ENCODE measurements at regions not wholly inside any gene's neighbourhood (a gene's known extent, or its start where the extent isn't known, plus 50 kb on each side); places are given as distances from the start of the nearest gene placed in this dataset.

DNA sequence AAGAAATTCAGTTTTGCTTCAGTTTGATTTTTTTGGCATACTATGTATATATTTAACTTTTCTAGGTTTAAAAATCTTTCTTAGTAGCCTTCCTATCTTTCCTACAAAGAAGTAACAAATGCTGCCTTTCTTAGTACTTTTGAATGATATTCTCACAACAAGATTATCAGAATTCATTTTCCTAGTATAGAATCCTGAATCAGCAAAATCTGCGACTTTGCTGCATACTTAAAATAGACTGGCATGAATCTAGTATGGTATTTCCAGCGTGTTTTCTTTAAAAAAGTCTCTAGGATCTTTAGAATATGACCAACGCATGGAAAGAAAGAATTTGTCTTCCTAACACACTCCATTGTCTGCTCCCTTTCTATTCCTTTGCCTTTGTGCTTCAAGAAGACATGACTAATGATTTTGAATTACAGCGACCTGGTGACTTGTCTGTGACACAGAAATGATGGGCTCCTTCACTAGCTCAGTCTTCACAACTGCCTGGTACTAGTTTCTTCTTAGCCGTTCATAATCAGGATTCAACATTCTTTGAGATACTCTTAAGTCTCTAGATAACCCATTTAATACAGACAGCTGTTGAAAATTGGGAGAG is 349.8 kb downstream of the PPARGC1A start:
- no peak for DNase-seq (ENCODE audit: low spot score)

DNA sequence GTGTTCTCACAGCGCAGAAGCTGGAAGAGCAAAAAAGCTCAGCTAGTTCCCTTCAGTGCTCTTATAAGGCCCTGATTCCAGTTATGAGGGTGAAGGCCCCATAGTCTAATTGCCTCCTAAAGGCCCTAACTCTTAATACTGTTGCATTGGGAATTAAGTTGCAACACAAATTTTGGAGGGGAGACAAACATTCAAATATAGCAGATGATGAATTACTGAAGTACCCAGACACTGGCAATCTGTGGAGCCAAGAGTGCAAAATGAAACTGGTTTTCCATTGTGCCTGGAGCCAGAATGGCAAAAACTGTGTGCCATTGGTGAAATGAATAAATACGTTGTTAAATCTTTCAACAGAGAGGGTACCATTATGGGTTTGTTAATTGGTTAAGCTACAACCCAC is 356.0 kb downstream of the PPARGC1A start:
- DNase-seq (ENCODE audit: low spot score), result no peak

DNA sequence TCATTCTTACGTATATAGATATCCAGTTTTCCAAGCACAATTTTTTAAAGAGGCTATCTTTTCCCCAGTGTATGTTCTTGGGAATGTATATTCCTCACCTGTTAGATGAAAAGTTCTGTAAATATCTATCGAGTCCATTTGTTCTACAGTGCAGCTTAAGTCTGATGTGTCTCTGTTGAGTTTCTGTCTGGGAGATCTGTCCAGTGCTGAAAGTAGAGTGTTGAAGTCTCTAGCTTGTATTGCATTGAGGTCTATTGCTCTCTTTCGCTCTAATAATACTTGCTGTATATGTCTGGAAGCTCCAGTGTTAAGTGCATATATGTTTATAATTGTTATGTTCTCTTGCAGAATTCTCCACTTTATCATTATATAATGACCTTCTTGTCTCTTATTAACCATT is 373.1 kb downstream of the PPARGC1A start:
- DNase-seq (ENCODE audit: low spot score), result no peak

DNA sequence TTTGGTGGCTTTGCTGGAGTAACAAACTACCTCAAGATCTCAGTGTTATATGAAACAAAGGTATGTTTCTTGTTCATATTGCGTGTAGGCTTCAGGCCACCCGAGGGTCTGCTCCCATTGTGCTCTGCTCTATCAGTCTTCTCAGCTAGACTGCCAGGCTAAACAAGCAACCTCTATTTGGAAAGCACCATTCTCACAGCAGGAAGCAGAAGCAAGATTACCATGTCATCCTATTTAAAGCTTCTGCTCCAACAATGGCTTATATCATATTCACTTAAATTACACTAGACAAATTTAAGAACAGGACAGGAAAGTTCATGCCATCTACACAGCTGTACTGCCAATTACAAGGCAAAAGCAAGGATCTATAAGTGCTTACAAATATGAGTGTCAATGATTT is 385.8 kb downstream of the PPARGC1A start:
- DNase-seq (ENCODE audit: low spot score), result no peak

DNA sequence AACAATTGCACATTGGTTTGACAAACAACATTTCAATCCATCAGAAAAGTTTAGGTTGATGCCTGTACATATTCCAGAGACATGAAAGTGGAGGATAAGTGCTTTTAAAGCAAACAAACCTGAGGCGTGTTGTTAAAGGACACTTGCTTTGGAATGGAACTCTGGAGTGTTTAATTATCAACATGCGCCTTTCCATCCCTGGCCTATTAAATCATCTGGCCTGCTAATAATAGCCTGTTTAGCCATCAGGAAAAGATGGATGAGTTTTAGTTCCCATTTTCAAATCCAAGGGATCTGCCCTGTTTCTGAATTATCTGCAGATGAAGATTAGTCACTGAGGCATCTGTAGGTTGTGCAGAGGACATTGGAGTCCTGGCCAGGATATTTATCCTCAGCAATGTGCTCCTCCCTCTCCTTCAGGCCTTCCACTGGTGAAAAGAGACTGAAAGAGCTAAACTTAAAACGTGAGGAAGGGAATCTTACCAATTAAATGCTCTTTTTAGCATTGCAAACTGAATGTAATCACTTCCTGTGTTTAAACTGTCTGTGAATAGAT is 388.9 kb downstream of the PPARGC1A start:
- DNase-seq (ENCODE audit: low spot score), result no peak

DNA sequence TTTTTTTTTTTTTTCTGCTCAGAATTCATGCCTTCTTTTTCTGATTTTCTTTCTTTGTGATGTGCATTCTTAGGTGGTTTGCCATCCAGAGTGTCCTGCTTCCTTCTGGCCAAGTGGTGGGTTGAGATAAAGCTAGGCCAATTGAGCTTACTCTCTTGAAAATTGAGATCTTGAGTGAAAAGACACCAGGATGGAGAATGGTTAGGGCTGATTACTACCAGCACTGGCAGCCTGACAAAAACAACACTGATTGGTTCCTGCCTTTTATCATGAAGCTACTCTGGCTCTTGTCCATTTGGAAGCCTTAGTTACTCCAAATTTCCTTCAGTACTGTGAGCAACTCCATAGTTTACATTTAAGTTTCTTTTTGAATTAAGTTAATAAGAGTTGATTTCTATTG is 404.0 kb downstream of the PPARGC1A start:
- DNase-seq (ENCODE audit: low spot score), result no peak

DNA sequence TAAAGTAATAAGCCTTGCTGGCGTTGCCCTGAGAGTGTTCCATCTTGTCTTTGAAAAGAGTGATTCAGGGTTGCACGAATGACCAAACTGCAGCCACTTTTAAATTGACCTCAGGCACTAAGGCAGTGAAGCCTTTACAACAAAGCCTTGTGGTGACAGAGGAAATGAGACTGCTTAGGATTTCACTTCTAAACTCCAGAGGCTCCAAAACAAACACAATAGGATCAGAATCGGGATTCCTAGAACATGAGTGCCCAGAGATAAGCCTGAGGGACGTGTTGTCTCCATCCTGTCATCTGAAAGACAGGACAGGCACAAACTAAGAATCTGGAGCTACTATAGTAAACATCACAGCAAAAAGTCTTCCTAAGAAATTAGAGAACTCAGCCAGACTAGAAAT is 405.2 kb downstream of the PPARGC1A start:
- DNase-seq (ENCODE audit: low spot score), result no peak

DNA sequence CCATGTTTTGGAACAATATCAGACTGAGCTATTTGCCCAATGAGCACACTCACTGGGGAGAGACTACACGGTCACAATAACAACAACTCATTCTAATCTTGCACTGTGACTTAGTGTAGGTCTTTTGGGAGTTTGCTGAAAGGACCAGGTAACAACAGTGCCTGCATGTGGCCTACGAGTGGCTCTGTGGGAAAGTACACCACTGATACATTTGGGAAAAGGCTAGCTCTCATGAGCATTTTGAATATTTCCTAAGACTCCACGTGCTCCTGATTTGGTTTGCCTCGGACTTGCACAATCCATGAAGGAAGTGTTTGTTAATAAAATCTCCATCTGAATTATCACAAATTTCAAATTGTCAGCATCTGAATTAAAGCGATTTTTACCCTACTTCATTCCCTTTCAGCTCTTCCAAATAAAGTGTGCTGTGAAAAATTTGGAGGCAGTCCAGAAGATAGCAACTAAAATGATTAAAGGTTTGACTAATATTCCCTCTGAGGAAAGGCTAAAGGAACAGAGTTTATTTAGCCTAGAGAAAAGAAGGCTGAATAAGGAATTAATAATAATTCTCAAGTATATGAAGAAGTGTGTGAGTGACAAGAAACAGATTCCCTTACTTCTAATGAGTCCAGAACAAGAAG is 406.4 kb downstream of the PPARGC1A start:
- DNase-seq (ENCODE audit: low spot score), result no peak

DNA sequence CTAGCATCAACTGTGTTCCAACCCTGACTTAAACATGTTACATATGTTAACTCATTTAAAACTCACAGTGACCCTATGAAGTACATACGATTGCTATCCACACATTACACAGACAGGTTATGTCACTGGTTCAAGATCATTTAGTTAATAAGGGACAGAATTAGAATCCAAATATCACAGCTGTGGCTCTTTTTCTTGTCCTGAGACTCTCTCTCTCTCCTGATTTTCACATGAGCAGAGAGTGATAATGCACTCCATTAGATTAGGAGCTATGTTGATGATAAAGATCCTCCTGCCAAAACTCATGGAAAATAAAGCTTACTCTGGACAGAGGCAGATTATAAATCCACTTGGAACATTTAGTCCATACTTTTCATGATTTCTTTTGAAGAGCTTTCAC is 408.3 kb downstream of the PPARGC1A start:
- DNase-seq (ENCODE audit: low spot score), result no peak

DNA sequence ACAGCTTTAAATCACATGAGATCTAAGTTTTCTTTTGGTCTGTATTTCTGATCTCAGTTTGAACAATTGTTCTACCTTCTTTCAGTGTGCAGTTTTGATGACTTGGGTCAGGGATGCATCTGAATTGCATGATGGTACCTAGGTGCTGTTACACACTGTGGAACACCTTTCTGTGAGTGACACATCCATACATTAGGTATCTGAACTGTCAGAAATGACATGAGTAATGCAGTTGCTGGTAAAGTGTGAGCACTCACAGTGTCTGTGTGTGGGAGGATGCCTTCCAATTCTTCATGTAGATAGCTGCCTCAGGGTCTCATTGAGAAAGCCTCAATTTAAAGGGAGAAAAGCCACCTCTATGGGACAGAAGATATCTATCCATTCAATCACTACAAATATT is 411.9 kb downstream of the PPARGC1A start:
- DNase-seq (ENCODE audit: low spot score), result no peak

DNA sequence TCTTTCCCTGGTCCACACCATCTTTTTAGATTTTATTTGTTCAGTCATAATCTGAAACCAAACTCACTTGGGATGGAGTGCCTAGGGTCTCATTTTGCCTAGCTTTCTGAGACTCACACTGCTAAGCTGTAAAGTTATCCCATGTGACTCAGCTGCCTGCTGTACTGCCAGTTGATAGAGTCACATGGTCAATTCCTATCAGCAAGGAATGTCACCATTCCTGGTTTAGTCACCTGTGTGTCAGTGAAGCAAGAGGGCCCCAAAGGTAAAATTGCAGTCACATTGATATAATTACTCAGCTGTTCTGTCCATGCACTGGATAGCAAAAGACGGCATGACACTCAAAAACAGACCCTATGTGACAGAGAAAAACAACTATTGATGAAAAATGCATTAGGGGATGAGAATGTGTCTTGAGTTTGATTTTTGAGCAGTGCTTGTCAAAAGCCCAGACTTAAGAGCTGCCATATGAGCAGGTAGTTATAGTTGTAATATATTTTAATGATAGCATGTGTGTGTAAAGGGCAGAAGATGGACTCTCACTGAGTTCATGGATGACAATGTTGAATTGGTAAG is 413.2 kb downstream of the PPARGC1A start:
- no peak for DNase-seq (ENCODE audit: low spot score)

DNA sequence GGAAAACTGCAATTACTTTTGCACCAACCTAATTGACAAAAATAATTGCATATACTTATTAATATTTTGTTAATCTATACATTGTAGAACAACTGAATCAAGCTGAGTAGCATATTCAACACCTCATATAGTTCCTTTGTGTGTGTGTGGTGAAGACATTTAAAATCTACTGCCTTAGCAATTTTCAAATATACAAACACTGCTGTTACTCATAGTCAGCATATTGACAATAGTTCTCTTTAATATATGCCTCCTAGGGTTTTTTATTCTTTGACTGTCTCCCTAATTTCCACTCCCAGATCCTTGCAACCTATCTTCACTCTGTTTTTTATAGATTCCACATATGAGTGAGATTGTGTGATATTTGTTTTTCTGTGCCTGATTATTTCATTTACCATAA is 426.8 kb downstream of the PPARGC1A start:
- DNase-seq (ENCODE audit: low spot score), result no peak

DNA sequence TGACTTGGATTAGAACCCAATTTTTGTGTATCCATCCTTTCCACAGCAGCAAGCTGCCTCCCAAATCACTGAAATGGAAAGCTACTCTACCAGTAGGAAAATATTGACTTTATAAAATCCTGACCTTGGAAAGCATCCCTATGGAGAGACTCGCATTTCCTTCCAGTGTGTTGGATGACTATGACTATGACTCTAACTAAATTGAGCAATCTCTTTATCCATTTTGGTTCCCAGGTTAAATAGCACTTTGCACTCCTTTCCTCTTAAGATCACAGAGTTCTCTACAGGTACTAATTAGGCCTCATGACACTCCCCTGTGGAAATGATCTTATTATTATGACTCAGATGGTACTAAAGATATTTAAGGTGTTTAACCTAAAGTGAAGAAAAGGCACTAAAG is 431.8 kb downstream of the PPARGC1A start:
- DNase-seq (ENCODE audit: low spot score), result no peak

DNA sequence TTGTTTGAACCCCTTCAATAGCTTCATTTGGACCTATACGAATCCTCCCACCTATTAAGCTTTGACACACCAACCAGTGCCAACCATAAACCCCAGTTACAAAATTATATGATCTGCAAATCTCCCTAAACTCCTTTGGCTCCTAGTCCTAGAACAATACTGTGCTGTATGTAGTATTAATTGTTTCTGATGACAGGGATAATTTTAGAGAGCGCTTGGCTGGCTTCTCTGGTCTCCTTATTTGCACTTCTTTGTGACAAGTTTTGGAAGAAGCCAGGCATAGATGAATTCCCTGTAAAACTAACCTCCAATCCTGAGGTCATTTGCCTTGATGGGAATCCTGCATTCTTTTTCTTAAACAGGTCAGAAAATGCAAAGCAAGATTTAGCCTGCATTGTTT is 433.0 kb downstream of the PPARGC1A start:
- DNase-seq (ENCODE audit: low spot score), result no peak

DNA sequence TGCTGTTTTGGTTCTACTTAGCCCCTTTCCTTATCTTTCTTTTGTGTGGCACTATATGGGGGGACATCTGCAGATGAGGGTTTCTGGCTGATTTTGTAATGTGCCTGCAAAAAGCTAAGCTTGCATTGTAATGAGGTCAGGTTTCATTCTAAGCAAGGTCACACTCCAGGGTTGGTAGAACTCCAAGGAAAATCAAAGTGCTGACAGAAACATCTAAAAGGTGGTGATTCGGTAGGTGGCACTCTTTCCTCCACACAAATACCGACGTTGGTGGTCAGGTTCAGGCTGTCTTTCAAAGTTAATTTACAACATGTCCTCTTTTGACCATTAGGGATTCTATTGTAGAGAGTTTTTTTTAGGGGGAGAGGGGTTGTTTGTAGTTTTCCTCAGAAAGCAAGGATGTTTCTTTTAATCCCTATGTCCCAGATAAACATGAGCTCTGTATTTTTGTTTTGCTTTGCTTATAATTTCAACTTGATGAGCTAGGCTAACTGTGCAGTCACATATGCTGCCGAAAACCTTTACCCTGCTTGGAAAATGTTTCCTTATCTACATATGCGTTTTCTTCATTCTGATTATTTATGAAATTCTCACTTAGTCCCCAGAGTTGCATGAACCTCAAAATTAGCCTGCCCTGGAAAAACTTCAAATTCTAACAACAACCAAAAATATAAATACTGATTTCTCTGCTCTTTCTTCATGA is 434.2 kb downstream of the PPARGC1A start:
- DNase-seq (ENCODE audit: low spot score), result no peak

DNA sequence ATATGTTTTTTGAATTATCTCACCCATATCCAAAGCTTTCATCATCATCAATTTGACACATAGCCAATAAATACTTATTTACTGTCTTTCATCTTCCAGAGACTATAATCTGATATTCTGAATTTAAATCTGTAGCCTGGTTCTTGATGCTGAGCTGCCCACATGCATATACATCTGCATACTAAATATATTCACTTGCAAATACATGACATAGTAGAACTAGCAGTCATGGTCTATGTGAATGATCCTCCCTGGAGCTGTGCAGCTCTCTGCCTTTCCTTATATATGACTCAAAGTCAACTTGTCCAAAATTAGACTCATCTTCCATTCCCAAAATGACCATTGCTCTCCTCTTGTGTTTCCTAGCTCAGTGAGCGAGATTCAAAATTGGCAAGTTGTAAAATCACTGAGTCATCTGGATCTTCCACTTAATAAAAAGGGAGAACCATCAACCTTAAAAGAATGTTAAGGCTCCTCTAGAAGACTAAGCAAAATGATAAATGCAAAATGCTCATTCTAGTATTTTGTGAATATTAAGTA is 448.2 kb downstream of the PPARGC1A start:
- DNase-seq (ENCODE audit: low spot score), result no peak

DNA sequence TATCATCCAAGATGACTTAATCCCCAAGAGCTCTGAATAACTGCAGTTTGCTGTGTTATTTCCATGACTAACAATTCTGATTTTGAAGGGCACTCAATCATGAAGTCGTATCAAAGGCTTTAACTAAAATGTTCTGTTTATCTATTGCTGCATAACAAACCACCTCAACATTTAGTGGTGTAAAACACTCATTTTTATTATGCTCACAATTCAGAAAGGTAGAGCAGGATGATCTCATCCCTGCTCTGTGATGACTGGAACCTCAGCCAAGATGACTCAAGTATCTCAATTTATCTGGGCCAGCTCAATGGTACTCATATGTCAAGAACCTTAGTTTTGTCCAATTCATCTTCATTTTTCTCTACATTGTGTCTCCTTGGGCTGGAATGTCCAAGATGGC is 451.1 kb downstream of the PPARGC1A start:
- DNase-seq (ENCODE audit: low spot score), result no peak

DNA sequence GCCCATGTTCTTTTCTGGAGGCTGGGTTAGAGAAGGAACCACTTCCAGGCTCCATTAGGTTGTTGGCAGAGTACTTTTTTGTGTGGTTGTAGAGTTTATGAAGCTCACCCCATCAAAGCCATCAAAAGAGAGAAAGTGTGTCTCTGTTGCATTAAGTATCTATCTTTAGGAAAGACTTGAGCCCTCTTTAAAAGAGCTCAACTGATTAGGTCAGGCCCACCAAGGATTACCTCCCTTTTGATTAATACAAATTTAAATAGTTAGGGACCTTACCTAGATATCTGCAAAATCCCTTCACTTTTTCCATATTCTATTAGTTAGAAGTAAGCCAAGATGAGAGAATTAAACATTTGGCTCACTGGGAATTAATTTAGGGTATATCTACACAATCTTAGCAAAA is 460.4 kb downstream of the PPARGC1A start:
- no peak for DNase-seq (ENCODE audit: low spot score)

DNA sequence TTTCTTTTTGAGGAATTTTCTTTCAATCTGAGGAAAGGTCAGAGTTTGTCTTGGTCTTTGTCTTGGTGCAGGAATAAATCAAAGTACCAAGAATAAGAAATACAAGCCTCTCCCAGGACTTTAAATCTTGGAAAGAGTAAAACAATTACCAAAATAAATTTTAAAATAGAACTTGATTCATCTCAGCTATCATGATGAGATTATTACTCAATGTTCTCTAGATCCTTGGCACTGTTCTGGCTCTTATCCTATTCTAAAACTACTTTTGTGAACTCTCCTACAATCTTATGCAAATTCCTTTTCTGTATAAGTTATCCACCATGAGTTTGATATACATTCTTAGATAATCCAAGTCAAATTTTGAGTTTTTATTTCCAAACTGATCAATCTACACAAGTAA is 464.3 kb downstream of the PPARGC1A start:
- DNase-seq (ENCODE audit: low spot score), result no peak

DNA sequence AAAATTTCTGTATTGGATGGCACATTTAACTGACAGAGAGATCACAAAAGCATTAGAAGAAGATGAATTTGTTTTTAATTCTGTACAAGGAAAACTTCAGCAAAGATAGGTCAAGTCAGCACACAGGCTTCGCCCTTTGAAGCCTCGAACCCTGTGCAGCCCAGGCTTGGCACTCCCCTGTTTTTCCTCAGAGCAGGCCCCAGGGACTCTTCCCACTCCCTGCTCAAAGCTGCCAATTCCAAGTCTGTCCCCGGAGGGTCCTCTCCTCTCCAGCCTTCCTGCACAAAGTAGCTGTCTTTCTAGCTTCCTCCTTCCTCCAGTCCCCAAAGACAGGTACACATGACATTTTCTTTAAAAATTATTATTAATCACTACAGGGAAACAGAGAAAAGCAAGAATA is 466.3 kb downstream of the PPARGC1A start:
- DNase-seq (ENCODE audit: low spot score), result no peak

DNA sequence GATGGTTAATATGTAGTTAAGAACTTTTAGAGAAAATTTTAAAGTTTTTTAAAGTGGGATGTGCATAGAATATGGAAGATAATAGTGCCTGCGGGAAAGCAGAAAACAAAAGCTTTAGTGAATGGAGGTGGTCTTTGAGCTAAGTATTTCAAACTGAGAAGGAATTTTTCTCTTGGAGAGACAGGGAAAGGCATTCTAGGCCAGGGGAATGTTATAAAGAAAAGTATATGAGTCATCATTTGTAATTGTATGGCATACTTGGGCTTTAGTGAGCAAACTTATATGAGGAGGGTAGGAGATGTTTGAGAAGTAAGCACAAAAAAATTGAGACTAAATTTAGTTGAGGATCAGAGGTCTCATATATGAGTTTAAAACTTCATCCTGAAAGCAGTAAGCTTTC is 467.0 kb downstream of the PPARGC1A start:
- no peak for DNase-seq (ENCODE audit: low spot score)

DNA sequence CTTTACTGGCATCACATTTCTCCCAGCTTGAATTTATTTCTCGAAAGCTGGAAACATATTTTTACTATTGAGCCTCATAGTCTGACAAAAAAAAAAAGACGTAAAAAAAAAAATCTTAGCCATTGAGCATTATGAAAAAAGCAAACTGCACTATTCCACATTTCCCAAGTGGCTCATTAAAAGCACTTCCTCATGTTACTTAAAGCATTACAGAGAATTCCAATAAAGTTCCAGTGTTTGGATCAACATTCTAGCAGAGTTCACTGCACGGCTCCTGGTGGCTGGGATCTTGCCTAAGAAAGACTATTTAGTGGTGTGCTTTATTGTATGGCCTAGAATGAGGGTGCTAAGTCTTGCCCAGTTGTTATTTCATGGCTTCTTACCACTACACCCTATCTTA is 476.2 kb downstream of the PPARGC1A start:
- no peak for DNase-seq (ENCODE audit: low spot score)

Measured in SK-N-DZ (cell line).